ENCODE measurements at regions not wholly inside any gene's neighbourhood (a gene's known extent, or its start where the extent isn't known, plus 50 kb on each side); places are given as distances from the start of the nearest gene placed in this dataset.

GRCh38 chr9:108117795-108118194 lies 628.2 kb upstream of the KLF4 start:
- no peak for TF ChIP-seq EZH2 (IDR thresholded peaks at IDR 0.05; ENCODE audit: borderline replicate concordance, low read length)
- TF ChIP-seq CTCF (IDR thresholded peaks at IDR 0.05; ENCODE audit: low read length) = no peak

Data from OCI-LY1 (cell line).